HG03280 (cell line): ENCODE measurements at regions not wholly inside any gene's neighbourhood (a gene's known extent, or its start where the extent isn't known, plus 50 kb on each side); places are given as distances from the start of the nearest gene placed in this dataset.

Experiments
- ATAC-seq: cut with Tn5 transposase; IDR thresholded peaks from one replicate; pipeline ENCODE4 v1.9.1; 2021; ENCODE audit warnings: mild to moderate bottlenecking, moderate library complexity; ENCODE audit not compliant: unreplicated experiment

GRCh38 chr9:80359291-80359690, 787.5 kb downstream of the TLE4 start:
- ATAC-seq = no peak

GRCh38 chr9:80352967-80353366, 781.2 kb downstream of the TLE4 start:
- ATAC-seq = no peak

GRCh38 chr9:80351612-80352011, 779.8 kb downstream of the TLE4 start:
- ATAC-seq = no peak

- ATAC-seq = no peak
These were observed 754.3 kb downstream of the TLE4 start for GRCh38 chr9:80326105-80326504.

- no peak for ATAC-seq
These were observed 749.2 kb downstream of the TLE4 start for GRCh38 chr9:80320916-80321315.

GRCh38 chr9:80320480-80320879, 748.7 kb downstream of the TLE4 start:
- ATAC-seq = no peak

- no peak for ATAC-seq
These were observed 733.4 kb downstream of the TLE4 start for GRCh38 chr9:80305136-80305535.

- no peak for ATAC-seq
These were observed 723.2 kb downstream of the TLE4 start for GRCh38 chr9:80294955-80295354.

GRCh38 chr9:80294318-80294717, 722.6 kb downstream of the TLE4 start:
- ATAC-seq = no peak

- no peak for ATAC-seq
These were observed 720.5 kb downstream of the TLE4 start for GRCh38 chr9:80292231-80292630.

GRCh38 chr9:80285326-80285725, 713.6 kb downstream of the TLE4 start:
- no peak for ATAC-seq

GRCh38 chr9:80282766-80283165, 711.0 kb downstream of the TLE4 start:
- no peak for ATAC-seq

- ATAC-seq = no peak
These were observed 687.3 kb downstream of the TLE4 start for GRCh38 chr9:80259079-80259478.

- ATAC-seq = no peak
These were observed 680.0 kb downstream of the TLE4 start for GRCh38 chr9:80251778-80252177.

- no peak for ATAC-seq
These were observed 670.3 kb downstream of the TLE4 start for GRCh38 chr9:80242022-80242421.

GRCh38 chr9:80235752-80236151, 664.0 kb downstream of the TLE4 start:
- no peak for ATAC-seq

- no peak for ATAC-seq
These were observed 662.1 kb downstream of the TLE4 start for GRCh38 chr9:80233906-80234305.

- no peak for ATAC-seq
These were observed 661.5 kb downstream of the TLE4 start for GRCh38 chr9:80233102-80233843.

- no peak for ATAC-seq
These were observed 659.8 kb downstream of the TLE4 start for GRCh38 chr9:80231318-80232236.

GRCh38 chr9:80223897-80224296, 652.1 kb downstream of the TLE4 start:
- ATAC-seq = no peak

- ATAC-seq = no peak
These were observed 650.9 kb downstream of the TLE4 start for GRCh38 chr9:80222466-80223169.
